ENCODE measurements at regions not wholly inside any gene's neighbourhood (a gene's known extent, or its start where the extent isn't known, plus 50 kb on each side); places are given as distances from the start of the nearest gene placed in this dataset.
A peak's percentile ranks its signal among the peaks of the same experiment; 100 is the strongest.

GRCh38 chr12:93087840-93088610, 158.9 kb upstream of the EEA1 start:
- POLR2A ChIA-PET (ENCODE audit: partially characterized antibody), result no interaction called here
- TF ChIP-seq POLR2AphosphoS5 (IDR thresholded peaks at IDR 0.05; ENCODE audit: low read depth, low read length) (no peak), SP4 (IDR thresholded peaks at IDR 0.05; ENCODE audit: low read length) (no peak), SP1 (IDR thresholded peaks at IDR 0.05; ENCODE audit: low read depth, low read length) (no peak), EP300 (IDR thresholded peaks at IDR 0.05; ENCODE audit: borderline replicate concordance in 1 of 2, low read depth in 2 of 2, low read length in 2 of 2) (no peak), ZNF274 (IDR thresholded peaks at IDR 0.05; ENCODE audit: borderline replicate concordance, extremely low read depth, low read length) (no peak), CEBPB (IDR thresholded peaks at IDR 0.05; ENCODE audit: low read depth, low read length) (no peak), USF2 (IDR thresholded peaks at IDR 0.05; ENCODE audit: low read length) (no peak), RBBP5 (IDR thresholded peaks at IDR 0.05; ENCODE audit: borderline replicate concordance, low read depth, low read length) (no peak), BACH1 (IDR thresholded peaks at IDR 0.05; ENCODE audit: low read length) (no peak)

More at GRCh38 chr12:93087840-93088610, 158.9 kb upstream of the EEA1 start:
- Histone ChIP-seq H2BK120ac (replicated peaks; ENCODE audit: low read depth, low read length) (no peak overlapping the region), H3K23ac (ENCODE audit: insufficient read length) (no peak overlapping the region), H3K9me3 (ENCODE audit: insufficient read depth in 2 of 2, low read depth in 1 of 2, low read length in 1 of 2) (no peaks in the 10 kb centered on the region), H3K4ac (replicated peaks; ENCODE audit: insufficient read length, low read depth, low read length) (no peak overlapping the region), H3K27ac (ENCODE audit: low read depth, low read length) (no peak overlapping the region), H2BK15ac (ENCODE audit: low read length) (no peak overlapping the region), H4K91ac (replicated peaks; ENCODE audit: insufficient read length, low read length) (no peak overlapping the region), H2BK5ac (ENCODE audit: low read depth, low read length) (no peak overlapping the region), H3K79me1 (ENCODE audit: low read depth, low read length) (no peaks in the 10 kb centered on the region), H3K4me3 (ENCODE audit: extremely low read depth in 1 of 4, insufficient read depth in 2 of 4, low read depth in 3 of 4, low read length in 4 of 4) (no peak overlapping the region), H2AFZ (ENCODE audit: low read length) (peak overlapping the region; percentile 81; the same call in 1 of the 2 replicates), H3K23me2 (ENCODE audit: low read depth, low read length) (no peaks in the 10 kb centered on the region), H4K20me1 (replicated peaks in 1 of 2; ENCODE audit: control insufficient read depth in 1 of 2, insufficient read depth in 2 of 2, low read length in 2 of 2) (no peaks in the 10 kb centered on the region), H2BK12ac (ENCODE audit: low read depth, low read length) (no peak overlapping the region), H2AK5ac (ENCODE audit: low read depth, low read length) (no peak overlapping the region), H3K36me3 (ENCODE audit: control insufficient read depth in 2 of 4, insufficient read depth in 4 of 4, low read length in 3 of 4) (no peaks in the 10 kb centered on the region), H3K79me2 (ENCODE audit: control insufficient read depth in 1 of 2, insufficient read depth in 2 of 2, low read length in 2 of 2) (no peaks in the 10 kb centered on the region), H4K8ac (ENCODE audit: extremely low read depth, insufficient read depth, low read length) (no peak overlapping the region), H2BK20ac (ENCODE audit: low read length) (no peak overlapping the region), H4K5ac (ENCODE audit: insufficient read length, low read depth, low read length) (no peak overlapping the region), H3K14ac (ENCODE audit: insufficient read length) (no peak overlapping the region), H3K56ac (replicated peaks; ENCODE audit: insufficient read length, low read depth, low read length) (no peak overlapping the region), H3K4me1 (replicated peaks in 1 of 4; ENCODE audit: control insufficient read depth in 3 of 4, insufficient read depth in 4 of 4, low read length in 3 of 4) (peaks cover 0 to 3% (median 0%) of the 10 kb centered on the region in 4 experiments; a peak in 1 of 7 replicates), H3K9ac (replicated peaks in 1 of 4; ENCODE audit: extremely low read depth in 1 of 4, low read depth in 3 of 4, low read length in 3 of 4) (no peak overlapping the region), H3K18ac (ENCODE audit: extremely low read depth, low read length) (no peak overlapping the region), H3K27me3 (replicated peaks in 1 of 4; ENCODE audit: control insufficient read depth in 3 of 4, extremely low read depth in 1 of 4, insufficient read depth in 3 of 4, low read length in 3 of 4) (no peaks in the 10 kb centered on the region), H3K4me2 (ENCODE audit: insufficient read depth in 1 of 2, low read depth in 2 of 2, low read length in 2 of 2) (no peak overlapping the region)
- FAIRE-seq (no peak), DNase-seq (ENCODE audit: low read depth in 1 of 2, low spot score in 2 of 2) (no peak)
- CTCF ChIA-PET (ENCODE audit: partially characterized antibody), result interaction anchor here (1.0 to 1.4 kb wide), 2 partner anchors 10 to 1014 kb away, joined by 3 read pairs; no protein-coding TSS in a partner anchor
- 72% methylated on average over 6 of the region's 6 CpGs; no CpG with 5 or more reads in 1 of the 2 experiments for WGBS, 2 experiments (ENCODE audit: extremely low coverage in 1 of 2, insufficient coverage in 1 of 2, insufficient read length in 1 of 2, insufficient replicate concordance in 2 of 2, low coverage in 1 of 2, low lambda C conversion rate in 2 of 2, missing lambda C conversion rate in 1 of 2)

Measured in H1 (cell line).